ENCODE measurements at regions not wholly inside any gene's neighbourhood (a gene's known extent, or its start where the extent isn't known, plus 50 kb on each side); places are given as distances from the start of the nearest gene placed in this dataset.

DNA sequence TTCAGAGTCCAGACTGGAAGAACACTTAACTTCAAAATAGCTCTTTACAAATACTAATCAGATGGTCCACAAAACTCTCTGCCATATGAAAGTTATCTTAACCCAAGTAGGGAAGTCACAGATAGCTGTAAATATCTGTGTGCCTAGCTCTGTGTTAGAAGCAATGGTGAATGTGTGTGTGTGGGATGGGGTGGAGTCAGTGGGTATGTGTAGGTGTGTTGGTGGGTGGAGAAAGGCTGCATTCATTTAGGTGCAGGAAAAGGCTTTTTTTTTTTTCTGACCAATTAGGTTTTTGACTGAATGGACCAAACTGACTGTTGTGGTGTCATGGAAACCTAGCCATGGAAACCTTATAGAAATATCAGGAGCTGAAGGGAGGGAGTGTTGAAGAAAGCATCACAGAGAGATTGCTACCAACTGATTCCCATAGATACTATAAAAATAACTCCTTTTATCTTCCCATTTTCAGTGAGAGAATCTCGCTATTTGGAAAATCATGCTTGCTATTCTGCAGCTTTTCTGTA, 156.2 kb upstream of the NR3C1 start:
- TF ChIP-seq MYC (IDR thresholded peaks at IDR 0.05; ENCODE audit: low read depth, low read length): no peak
- TF ChIP-seq MYC (CRISPR knock-in tag; IDR thresholded peaks at IDR 0.05; ENCODE audit: borderline replicate concordance, low read depth): no peak
- no peak for TF ChIP-seq HEY1 (CRISPR knock-in tag; IDR thresholded peaks at IDR 0.05; ENCODE audit: borderline replicate concordance)
- TF ChIP-seq, protein P1, sequence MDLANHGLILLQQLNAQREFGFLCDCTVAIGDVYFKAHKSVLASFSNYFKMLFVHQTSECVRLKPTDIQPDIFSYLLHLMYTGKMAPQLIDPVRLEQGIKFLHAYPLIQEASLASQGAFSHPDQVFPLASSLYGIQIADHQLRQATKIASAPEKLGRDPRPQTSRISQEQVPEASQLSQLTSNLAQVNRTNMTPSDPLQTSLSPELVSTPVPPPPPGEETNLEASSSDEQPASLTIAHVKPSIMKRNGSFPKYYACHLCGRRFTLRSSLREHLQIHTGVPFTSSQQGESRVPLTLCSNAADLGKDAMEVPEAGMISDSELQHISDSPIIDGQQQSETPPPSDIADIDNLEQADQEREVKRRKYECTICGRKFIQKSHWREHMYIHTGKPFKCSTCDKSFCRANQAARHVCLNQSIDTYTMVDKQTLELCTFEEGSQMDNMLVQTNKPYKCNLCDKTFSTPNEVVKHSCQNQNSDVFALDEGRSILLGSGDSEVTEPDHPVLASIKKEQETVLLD (IDR thresholded peaks at IDR 0.05): no peak

Data from K562 (cell line).